ENCODE measurements at regions not wholly inside any gene's neighbourhood (a gene's known extent, or its start where the extent isn't known, plus 50 kb on each side); places are given as distances from the start of the nearest gene placed in this dataset.

DNA sequence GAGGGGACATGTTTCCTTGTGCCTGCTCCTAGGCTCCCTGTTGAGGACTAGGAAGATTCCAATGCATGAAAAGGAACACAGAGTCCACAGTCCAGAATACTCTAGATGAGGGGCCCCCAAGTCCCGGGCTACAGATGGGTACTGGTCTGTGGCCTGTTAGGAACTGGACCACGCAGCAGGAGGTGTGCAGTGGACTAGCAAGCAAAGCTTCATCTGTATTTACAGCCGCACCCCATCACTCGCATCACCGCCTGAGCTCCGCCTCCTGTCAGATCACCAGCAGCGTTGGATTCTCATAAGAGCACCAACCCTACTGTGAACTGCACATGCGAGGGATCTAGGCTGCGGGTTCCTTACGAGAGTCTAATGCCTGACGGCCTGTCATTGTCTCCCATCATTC, 233.0 kb upstream of the MKLN1 start:
- DNase-seq = peak; percentile 43

GRCh38 chr7:131095346-131095745, 232.3 kb upstream of the MKLN1 start:
- DNase-seq = peak; percentile 4

DNA sequence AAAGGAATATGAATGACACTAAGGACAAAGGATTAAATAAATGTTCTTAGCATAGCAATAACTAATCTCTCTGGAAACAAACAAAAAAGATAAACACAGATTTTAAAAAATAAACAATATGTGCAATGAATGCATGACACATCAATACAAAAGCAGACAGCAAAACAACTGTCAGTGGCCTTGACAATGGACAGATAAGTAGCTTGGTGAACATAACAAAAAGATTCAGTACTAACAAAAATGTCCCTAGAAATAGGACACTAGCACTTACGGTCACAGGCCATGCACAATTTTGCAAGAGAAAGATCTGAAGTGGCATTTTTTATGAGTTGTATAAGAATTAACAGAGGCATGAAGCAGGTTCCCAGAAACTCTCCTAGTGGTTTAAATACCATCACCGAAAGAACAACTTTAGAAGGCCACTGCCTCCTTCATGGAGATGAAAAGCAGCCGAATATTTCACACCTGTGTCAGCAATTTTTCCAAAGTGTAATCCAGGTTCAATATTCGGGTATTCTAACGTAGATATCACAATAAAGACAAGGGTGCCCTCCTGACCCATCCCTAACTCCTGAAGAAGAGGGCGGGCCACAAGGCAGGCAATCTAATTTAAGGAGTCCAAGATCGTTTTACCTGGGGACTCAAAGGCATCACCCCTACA, 231.3 kb upstream of the MKLN1 start:
- peak; percentile 19 for DNase-seq

DNA sequence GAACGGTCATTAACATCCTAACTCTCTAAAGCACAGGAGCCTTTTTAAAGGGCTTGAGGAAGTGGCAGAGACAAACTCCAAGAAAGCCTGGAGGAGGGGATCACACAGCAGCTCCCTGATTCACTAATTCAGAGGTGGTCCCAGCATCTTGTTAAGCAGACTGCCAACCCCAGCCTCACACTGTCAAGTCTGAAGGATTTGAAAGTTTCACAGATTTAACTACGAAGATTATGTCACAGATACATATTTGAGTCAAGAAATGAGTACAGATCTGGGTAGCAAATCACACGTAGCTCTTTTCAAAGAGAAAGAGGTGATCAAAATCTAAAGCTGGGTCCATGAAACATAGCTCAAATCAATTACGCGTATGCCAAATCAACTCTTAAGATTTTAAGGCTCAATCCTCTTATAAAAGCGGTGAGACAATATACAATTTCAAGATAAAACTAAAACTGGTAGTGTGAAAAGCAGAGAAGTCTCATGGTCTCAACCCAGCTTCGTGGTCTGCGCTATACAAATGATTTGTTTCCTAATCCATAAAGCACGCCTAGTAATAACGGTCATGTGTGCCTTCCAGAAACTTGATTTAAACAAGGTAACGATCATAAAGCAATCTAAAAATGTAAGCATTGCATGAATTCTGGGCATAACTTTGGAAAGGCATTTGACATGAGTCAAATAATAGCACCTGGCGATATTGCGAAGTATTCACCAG, 229.9 kb upstream of the MKLN1 start:
- peak; percentile 15 for DNase-seq

GRCh38 chr7:131098527-131098926, 229.1 kb upstream of the MKLN1 start:
- DNase-seq = peak; percentile 15

DNA sequence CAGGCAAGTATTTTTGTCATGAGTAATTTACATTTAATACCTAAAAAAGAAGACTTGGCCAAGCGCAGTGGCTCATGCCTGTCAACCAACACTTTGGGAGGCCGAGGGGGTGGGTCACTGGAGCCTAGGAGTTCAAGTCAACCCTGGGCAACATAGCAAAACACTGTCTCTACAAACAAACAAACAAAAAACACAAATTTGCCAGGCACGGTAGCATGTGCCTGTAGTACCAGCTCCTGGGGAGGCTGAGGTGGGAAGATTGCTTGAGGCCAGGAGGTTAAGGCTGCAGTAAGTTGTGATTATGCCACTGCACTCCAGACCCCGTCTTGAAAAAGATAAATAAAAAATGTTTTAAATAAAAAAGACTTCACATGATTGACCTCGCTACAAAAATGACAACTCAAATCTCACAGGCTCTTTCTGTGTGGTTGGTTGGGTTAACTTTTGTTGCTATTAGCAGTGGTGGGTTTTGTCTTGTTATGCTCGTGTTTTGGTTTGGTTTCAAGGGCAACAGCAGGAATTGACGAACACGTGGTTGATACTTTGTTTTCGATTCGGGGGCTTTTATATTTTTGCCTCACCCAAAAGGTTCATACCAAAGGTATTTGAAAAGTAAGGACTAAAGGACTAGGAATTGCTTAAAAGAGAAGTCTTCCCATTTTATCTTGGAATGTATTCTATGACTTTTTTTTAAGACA, 227.2 kb upstream of the MKLN1 start:
- DNase-seq = peak; percentile 80

GRCh38 chr7:131103997-131104396, 223.7 kb upstream of the MKLN1 start:
- peak; percentile 30 for DNase-seq

DNA sequence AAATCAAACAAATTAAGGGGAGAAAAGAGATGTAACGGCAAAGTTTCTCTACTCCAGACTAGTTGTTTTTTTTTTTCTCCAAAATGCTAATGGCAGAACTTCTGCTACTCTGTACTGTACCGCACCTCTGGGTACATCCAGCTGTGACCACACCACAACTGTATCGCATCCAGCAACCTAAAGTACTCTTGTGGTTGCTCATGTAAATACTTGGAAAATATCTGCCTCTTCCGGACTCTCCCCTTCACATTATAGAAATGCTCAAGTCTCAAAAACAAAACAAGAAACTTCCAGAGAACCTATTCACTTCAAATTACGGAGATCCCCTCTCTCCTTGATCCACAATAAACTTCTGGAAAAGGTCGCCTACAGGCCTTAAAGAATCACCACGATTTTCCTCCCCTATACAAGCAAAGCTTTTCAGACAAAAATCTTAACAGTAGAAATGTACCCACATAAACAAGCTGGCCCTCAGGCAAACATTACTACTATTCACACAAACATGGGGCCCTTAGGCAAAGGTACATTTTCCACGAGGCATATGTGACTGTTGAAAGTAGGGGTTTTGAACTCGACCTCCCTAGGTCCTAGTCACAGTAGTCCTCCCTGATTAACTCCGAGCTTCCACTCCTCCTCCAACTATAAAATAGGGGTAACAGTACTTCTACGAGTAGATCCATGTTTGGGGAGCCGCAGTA, 222.9 kb upstream of the MKLN1 start:
- DNase-seq = peak; percentile 35

- no peak for DNase-seq
Measured at GRCh38 chr7:131105294-131105798, 222.3 kb upstream of the MKLN1 start.

DNA sequence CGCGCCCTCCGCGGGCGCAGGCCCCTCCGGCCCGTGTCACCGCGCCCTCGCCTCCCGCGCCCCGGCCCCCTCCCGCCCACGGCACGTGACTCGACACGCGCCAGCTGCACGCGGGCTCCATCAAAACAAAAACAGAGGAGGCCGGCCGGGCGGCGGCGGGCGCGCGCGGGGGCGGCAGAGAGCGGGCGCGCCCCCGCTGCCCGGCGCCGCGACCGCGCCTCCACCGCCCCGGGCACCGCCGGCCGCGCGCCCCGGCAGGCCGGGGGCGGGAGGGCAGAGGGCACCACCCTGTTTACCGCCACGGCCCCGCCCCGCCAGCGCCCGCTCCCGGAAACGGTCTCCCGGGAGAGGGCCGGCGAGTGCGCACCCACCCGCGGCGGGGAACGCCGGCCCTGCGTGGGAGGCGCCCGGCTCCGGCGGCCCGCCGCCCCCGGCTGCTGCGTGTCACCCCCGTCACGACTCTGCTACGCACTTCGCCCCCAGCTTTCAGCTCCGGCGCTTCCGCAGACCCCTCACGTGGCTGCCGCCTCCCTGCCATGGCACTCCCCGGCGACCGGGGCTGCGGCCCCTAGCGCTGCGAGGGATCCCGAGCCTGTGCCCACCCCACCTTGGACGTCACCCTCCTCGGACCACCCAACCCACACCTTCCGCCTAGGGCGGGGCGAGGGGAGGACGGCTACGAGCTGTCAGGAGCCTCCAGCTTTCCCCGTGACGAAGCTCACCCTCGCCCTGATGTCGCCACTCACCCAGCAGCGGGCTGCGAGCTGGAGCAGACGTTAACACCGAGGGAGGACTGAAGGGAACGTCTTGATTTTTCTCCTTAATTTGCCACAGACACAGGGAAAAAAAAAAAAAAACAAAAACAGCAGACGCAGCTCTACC, 221.6 kb upstream of the MKLN1 start:
- DNase-seq = peak; percentile 89

DNA sequence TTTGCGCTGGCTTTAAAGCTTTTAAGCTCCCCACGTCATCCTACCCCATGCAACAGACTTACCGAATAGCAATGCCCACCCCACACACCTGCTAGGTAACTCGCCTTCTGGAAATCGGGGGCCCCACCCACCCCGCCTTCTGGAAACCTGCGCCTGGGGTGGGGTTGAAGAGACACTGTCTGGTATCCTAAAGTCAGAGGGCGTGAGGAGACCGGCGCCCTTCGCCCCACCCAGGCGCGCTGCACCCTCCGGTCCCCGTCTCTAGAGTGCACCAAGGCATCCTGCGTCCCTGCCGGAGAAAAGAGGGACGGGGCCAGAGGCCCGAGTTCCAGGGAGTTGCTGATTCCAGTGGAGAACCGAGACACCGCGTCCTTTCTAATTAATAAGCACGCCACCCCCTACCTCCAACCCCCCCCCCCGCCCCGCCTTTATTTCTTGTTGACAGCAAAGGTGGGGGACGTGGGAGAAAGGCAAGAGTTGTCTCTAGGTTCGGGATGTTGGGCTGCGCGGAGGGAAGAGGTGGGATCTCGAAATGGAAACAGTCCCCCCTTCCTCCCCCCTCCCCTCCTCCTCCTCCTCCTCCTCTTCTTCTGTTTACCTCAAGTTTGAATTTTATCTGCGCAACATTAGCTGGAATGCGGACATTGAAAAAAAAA, 220.9 kb upstream of the MKLN1 start:
- DNase-seq = peak; percentile 65

DNA sequence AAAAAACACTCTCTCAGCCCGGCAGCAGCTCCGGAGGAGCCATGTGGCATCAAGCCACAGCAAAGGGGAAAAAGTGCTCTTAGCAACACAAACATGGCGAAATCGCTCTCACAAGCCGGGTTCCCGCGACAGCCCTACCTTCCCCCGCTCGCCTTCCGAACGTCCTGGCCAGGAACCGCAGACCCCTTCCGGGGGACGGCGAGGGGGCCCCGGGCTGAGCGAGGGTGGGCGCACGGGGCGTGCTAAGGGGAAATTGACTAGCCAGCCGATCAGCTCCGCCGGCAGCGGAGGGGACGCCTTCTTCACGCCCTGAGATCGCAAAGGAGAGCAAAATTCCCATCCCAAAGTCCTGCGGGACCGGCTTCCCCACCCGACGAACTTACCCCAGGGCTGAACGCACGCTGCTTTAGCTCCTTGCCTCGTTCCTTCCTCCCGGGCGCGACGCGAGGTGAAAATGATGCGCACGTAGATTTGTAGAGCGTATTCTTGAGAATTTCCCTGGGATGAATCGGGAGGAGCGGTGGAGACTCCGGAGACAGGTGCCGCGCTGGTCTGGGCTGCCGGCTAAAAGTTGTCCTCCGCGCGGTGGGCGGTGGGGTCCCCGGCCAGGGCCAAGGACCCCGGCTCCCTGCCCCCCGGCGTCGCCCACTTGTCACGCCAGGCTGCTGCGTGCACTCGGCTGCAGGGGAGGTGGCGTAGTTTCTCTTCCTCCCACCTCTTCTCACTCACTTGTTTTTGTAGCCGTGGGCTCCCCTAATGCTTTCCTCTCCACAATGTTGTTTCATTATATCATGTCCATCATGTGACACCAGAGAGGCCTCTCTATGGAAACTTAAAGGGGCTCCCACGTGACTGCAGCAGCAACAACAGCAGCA, 220.1 kb upstream of the MKLN1 start:
- DNase-seq = peak; percentile 90

DNA sequence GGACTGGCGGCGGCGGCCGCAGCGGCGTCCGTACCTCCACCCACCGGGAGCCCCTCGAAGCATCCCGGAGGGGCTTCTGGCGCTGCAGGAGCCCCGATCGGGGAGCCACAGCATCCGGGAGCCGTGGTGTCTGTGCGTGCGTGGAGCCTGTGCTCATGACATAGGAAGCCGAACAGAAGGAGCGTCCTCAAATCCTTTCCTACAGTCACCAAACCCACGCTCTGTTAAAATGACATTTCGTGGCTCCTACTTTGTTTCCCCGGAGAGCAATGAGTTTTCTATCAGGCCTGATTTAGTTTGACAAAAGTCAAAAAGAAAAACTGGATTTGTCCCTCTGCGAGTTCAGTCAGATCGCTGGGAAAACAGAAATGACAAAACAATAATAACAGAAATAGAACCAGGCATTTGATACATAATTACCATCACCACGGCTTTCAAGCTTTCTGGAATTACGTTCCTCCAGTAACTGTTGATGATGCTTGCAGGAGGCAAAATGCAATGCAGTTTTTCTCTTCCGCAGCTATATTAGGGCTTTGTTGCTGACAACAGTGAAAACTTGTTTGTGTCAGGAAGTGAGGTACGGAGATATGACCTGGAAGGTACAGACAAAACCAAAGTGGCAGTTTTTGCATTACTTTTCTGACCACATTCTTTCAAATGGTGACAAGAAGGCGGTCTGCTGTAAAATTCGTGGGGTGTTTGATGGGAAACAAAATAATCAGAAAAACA, 219.3 kb upstream of the MKLN1 start:
- DNase-seq = peak; percentile 91

GRCh38 chr7:131109011-131109758, 218.5 kb upstream of the MKLN1 start:
- DNase-seq = peak; percentile 6

- peak; percentile 81 for DNase-seq
Measured at GRCh38 chr7:131109759-131110296, 217.8 kb upstream of the MKLN1 start.

GRCh38 chr7:131110297-131111080, 217.2 kb upstream of the MKLN1 start:
- no peak for DNase-seq

- peak; percentile 60 for DNase-seq
Measured at GRCh38 chr7:131111081-131111576, 216.5 kb upstream of the MKLN1 start.

- no peak for DNase-seq
Measured at GRCh38 chr7:131111792-131112191, 215.9 kb upstream of the MKLN1 start.
